GM21360 (cell line): ENCODE measurements at regions not wholly inside any gene's neighbourhood (a gene's known extent, or its start where the extent isn't known, plus 50 kb on each side); places are given as distances from the start of the nearest gene placed in this dataset.
A peak's percentile ranks its signal among the peaks of the same experiment; 100 is the strongest.

Source experiments
- ATAC-seq: cut with Tn5 transposase; IDR thresholded peaks from one replicate; pipeline ENCODE4 v1.9.1; 2021; ENCODE audit warnings: mild to moderate bottlenecking, moderate library complexity; ENCODE audit not compliant: unreplicated experiment

DNA sequence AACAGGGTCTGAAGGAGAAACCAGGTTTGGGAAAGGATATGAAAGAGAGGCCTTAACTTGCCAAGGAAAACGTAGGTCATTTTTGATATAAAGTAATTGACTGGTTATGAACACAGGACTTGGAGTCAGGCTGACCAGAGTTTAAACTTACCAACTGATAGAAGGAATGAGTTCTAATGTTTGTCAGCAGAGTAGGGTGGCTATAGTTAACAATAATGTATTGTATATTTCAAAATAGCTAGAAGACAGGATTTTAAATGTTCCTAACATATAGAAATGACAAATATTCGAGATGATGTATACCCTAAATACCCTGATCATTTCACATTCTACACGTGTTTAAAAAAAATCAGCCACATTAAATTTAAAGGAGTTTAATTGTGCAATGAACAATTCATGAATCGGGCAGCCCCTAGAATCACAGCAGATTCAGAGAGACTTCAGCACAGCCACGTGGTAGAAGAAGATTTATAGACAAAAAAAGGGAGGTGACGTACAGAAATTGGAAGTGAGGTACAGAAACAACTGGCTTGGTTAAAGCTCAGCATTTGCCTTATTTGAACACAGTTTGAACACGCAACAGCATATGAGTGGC, 52.5 kb upstream of the PLEKHG7 start:
- no peak for ATAC-seq

DNA sequence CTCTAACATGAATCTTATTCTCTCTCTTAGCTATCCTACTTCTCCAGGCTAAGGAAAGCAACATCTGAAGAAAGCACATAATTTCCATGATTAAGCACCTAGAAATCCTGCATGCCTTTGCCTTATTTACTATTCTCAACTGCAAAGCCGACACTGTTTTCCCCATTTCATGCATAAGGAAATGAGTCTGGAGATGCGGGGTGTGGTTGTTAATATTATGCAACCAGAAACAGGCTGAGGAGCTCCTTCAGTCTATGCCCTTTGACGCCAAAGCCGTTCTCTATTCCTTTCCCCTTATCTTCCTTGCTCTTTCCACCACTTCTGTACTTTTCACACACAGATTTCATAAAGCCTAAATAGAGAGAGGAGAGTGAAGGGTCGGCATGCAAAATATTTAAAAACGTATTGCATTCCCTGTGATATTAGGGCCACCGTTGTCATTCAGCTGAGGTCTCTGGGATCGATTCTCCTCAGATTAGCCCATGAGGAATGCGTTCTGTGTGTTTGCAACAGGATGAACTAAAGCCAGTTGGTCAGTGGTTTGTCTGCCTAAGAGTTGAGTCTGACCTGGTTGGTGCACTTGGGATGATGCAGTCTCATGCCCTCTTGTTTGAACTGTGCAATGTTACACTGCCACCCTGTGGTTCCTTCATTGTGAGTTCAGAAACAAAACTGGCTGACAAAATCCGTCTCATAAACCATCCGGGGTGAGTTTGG, 53.1 kb upstream of the PLEKHG7 start:
- ATAC-seq, result peak; percentile 91

DNA sequence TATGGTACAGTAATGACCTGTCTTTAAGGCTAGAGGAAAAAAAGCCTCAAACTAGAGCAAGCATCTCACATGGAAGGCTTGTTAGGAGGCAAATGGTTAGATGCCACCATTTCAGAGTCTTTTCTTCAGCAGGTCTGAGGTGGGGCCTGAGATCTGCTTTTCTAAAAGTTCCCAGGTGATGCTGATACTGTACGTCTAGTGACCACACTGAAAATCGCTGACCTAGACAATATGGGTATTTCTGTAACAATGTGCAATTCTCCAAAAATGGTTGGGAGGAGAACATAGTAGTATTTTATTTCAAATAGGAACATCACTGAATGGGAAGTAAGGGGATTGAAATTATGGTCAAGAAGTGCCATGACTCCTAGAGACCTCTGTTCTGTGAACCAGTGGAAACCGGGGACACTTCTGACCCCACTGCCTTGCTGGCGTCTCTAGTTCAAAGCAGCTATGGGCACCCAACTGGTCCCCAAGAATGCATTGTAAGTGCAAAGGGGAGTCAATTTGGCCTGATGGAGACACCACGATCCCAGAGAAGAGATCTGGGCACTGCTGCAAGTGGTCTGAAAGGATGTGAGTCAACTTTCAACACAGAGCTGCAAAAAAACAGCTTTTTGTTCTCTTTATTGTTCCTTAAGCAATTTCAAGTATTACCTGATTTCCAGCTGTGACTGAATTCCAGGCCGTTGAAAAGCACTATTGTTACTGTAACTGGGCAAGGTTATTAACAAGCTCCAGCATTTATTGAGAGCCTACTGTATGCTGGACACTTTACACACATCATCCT, 54.4 kb upstream of the PLEKHG7 start:
- no peak for ATAC-seq

DNA sequence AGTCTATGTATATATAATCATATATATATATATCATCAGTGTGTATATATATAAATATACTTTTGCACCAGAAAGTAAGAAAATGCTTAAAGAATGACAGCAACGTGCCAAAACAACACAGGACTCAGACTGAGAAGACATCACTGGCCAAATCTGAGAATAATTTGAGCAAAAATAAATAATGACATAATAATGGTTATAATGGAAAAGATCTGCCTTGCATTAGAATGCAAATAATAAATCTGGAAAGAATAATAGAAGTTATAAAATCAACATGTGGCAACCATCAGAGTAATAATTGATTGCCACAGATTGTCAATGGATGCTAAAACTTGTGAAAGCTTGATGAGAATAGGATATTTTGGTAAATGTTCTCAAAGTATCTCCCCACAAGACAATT, 61.5 kb upstream of the PLEKHG7 start:
- no peak for ATAC-seq

DNA sequence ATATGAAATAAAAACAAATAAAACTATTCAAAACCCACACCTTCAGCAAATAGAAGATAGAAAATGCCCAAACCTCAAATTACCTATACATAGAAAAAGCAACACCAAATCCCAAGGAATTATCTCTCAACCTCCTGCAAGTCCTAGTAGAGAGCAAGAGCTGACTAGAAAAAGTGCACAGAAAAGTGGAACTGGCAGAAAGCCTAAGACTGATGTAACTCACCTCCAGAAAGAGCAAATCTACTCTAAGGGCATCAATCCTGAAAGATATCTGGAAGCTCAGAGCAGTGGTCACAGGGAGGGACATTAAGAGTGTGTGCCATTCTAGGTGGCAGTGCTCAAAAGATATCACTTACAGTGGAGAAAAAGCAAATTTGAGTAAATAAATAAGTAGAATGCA, 62.1 kb upstream of the PLEKHG7 start:
- no peak for ATAC-seq

DNA sequence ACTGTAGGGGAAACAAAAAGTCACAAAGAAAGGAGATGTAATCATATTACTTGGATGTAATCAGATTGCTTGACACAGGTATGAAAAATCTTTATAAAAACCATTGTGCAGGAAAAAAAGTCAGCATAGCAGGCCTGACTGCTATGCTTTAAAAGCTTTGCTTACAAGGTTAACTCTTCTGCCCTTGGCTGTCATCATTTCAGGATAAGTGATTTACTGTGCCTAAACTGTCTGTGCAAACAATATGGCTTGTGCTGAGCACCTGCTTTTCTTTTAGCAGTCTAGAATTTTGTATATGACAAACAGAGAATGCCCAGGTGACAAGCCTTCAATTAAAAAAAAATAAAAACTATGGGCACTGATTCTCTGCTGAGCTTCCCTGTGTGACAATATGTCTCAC, 63.8 kb upstream of the PLEKHG7 start:
- no peak for ATAC-seq

DNA sequence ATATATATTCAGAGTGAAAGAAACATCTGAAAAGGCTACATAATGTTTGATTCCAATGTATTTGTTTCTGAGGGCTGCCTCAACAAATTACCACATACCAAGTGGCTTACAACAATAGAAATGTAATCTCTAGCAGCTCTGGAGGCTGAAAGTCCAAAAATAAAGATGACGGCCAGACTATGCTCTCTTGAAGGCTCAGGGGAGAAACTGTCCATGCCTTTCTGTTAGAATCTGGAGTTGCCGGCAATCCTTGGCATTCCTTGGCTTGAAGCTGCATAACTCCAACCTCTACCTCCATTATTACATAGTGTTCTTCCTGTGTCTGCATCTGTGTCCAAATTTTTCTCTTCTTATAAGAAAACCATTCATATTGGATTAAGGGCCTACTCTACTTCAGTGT, 68.1 kb upstream of the PLEKHG7 start:
- no peak for ATAC-seq

DNA sequence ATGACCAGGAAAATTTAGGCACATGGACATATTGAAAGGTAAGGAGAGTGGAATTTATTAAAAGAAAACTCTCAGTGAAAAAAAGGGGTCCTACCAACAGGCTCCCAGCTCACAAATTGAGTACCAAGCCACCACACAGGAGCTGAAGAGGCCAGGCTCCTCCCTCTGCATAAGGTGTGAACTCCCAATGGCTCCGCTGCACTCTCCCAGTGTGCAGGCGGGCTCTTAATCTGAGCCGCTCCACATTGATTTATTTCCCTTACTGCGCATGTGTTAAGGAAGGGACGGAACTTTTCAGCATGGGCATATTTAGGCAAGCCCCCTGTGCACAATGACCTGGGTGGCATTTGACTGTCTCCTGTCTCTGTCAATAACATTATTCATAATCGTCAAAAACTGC, 68.6 kb upstream of the PLEKHG7 start:
- ATAC-seq, result no peak

DNA sequence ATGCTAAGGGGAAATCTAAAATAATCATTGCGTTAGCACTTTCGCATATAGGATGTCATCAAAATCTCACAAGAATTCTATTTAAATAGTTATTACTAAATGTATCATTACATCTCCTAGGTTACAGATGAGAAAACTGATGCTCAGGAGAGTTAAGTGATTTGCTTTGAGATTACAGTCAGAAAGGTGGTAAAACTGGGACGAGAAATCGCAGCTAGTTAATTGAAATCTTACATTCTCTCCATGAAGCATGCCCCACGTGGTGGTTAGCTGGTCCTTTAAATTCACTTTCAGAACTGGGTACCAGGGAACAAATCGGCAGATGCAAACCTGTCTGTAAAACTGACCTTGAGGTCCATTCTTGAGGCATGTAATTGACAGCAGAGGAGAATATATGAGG, 71.8 kb upstream of the PLEKHG7 start:
- no peak for ATAC-seq

DNA sequence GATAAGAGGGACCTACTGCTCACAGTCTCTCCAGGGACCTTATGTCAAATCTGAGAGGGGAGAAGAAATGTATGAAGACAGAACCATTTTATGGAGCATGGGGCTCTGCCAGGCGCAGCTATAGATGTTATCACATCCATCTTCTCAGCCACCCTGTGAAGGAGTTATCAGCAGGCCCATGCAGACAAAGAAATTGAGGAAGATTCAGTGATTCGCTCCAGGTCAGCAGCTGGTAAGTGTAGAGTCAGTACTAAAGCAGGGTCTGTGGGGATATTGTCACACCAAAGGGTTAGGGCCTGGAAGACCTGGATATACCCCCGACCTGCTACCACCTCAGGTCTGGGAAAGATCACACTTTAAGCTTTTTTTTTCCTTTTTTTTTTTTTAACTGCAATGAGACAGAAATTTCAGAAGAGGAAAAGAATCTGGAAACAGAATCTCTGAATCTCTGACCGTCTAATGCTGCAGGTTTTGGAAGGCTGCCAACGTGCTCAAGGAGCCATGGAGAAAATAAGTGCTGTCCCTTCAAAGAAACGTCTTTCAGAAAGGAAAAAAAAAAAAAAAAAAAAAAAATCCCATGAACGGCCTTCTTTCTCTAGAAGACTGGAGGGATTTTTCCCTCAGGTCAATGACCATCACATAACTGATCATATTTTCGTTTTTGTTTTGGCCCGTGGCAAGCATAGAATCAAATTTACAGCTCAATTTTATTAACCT, 73.3 kb upstream of the PLEKHG7 start:
- ATAC-seq, result no peak

DNA sequence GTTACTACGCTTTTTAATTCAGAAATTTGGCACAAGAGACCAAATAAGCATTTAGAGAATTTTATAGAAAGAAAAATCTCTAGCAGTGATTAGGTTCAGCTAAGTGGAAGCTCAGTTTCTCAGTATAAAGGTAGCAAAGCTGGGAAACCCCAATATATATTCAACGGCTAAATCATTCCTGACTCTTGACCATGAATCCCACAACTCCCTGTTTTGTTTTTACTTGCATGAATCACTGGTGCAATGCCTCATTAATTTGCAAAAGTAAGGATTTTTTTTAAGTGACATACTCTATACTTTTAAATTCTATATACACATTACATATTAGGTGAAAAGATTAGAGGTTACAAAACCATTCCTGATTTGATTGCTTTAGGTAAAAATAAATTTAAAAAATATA, 74.3 kb upstream of the PLEKHG7 start:
- no peak for ATAC-seq

DNA sequence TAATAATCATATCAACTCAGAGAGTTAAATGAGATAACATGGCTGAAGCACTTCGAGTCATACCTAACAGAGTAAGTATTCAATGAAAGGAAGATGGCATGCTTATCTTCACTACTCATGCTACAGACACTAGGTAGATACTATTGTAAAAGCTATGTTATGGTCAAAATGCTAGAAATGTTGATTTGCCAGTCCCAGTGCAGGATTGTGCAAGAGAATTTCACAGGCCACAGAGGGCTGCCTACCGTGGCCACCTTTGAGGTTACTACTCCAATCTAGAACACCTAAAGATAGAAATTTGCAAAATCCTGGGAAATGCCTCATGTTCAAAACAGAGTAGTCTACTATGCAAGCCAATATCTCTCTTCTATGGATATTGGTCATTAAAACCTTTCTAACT, 75.3 kb upstream of the PLEKHG7 start:
- no peak for ATAC-seq

DNA sequence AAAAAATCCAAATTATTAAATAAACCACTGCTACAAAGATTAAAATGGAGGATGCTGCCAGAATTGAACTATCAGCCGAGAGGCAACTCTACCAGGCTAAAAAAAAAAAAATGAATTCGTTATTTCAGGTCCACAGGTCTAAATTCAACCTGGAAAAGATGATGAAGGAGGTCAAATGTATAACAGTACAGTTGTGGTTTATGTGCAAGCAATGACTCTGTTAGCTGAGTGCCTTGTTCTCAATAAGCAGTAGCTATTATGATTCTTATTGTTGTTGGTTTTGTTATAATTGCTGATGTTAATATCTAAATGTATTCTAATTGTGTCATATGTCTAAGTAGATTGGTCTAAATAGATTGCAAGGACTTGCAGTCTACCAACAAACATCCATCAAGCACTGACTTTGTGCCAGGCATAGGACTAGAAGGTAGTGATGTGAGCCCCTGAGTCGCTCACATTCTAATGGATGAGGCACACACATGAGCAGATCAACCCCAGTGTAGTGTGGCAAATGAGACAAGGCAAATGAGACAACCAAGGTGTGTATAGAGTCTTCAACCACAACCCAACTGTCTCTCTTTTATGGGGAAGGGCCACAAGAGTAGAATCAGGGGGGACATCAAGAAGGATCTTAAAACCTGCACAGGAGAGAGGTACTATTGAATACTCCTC, 77.0 kb upstream of the PLEKHG7 start:
- ATAC-seq, result no peak

DNA sequence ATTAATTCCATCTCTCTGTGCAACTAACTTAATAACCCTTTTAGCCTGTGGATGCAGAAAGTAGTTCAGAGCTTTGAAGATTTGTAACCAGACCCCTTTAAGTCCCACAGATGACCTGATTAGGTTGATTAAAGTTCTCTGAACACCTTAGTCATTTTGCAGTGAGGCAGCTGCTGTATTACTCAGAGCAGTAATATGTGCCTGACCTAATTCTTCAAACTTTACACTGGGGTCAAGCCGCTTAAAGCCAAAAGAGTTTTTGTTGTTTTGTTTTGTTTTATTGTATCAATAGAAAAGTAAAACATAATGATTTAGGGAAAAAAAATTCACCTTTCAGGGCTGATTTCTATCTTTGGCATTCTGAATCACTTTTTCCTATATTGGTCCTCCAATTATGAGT, 78.6 kb upstream of the PLEKHG7 start:
- ATAC-seq, result no peak

DNA sequence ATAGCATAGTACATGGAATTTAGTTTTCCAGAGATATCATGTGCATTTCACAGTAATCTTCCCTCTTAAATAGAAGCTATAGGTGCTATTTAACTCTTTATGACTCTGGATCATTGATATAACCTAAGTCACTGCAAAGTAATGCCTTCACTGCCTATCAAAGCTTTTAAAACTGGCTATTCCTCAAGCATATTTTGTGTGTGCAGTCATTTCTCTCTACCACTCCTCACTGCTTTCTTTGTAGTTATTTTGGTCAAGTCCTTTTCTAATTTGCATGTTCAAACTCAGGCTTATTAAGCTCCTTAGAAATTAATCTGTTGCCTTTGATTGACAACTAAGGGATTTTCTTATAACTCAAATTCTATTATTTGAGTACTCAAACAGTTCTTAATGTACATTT, 79.4 kb upstream of the PLEKHG7 start:
- ATAC-seq, result no peak

DNA sequence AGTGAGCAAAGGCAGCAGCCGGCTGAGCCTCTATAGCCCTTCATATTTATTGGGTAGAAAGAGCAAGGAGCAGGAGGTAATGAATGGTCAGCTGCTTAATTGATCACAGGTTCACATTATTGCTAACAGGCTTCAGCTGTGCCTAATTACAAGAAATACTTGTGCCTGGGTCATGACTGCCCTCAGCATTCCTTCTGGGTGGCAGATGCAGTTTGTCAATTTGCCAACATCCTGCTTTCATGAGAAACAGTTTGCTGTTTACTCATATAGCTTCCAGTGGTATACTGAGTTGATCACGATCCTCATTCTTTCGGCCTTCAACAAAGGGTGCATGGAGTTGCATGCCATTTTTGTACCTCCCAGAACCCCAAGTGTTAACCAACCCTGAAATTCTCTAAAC, 81.0 kb upstream of the PLEKHG7 start:
- ATAC-seq, result no peak

DNA sequence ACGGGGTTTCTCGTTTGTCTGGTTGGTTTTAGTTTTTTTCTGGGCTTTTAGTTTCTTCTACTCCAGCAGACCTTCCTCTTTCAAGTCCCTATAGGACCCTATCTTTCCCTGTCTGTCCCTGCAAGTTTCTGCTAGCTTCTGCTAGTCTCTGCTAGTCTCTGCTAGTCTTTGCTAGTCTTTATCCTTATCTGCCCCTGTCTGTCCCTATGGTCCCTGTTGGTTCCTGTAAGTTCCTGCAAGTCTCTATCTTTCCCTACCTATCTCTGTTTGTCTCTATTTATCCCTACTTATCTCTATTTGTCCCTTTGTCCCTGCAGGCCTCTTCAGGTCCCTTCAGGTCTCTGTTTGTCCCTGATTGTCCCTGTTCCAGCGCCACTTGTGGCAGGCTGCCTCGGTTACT, 81.5 kb upstream of the PLEKHG7 start:
- ATAC-seq, result no peak

DNA sequence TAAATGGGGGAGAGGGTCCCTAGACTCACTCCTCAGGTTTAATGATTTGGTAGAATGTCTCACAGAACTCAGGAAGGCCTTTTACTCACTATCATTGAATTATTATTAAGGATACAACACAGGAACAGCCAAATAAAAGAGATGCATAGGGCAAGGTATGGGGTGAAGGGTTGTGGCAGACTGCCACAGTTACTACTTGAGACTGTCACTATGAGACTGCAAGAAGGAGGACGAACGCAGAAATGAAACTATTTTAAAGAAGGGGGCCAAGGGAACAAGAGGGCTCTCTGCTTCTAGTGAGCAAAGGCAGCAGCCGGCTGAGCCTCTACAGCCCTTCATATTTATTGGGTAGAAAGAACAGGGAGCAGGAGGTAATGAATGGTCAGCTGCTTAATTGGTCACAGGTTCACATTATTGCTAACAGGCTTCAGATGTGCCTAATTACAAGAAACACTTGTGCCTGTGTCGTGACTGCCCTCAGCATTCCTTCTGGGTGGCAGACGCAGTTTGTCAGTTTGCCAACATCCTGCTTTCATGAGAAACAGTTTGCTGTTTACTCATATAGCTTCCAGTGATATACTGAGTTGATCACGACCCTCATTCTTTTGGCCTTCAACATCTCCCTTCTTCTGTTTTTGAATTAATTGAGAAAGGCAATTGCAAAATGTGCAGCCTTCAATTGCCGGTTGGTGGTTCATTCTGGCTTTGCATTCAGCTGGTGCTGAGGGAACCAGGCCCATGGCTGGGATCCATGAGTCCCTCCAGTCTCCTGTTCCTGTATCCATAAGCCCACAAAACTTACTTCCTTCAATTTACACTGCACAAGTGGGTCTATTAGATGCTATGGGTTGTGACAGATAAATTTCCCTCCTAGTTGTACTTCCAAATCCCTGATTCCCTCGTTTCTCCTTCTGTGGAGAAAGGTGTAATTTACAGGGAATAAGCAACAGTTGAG, 82.8 kb upstream of the PLEKHG7 start:
- no peak for ATAC-seq

DNA sequence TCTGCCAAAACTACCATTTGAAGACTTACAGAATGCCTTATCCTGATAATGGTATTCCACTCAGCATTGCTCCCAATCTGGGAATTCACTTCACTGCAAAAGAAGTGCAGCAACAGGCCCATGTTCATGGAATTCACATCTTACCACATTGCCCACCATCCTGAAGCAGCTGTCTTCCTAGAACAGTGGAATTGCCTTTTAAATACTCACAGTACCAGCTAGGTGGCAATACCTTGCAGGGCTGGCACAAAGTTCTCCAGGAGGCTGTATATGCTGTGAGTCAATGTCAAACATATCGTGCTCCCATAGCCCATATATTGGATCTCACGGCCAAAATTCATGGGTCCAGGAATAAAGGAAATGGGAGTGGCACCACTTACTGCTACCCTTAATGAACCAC, 83.8 kb upstream of the PLEKHG7 start:
- no peak for ATAC-seq

DNA sequence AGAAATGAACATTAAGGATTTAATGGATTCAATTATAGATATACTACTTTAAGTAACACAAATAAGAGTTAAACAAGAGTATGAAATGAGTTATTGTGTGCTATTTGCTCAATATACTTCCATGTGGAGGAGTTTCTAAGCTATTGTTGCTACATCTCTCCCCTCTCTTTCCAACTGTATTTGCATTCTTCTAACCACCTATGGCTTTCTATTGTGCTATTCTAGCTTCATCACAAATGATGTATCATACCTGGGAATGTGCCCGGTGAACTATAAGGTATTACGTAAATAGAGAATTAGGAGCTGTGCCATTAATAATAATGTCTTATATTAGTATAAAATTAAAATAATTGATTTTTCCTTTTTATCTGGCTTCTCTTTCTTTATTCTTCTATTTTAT, 87.1 kb upstream of the PLEKHG7 start:
- ATAC-seq, result no peak
